NCI-H1694 treated with DMSO at 0.1 percent for 48 hours (cell line): ENCODE measurements at regions not wholly inside any gene's neighbourhood (a gene's known extent, or its start where the extent isn't known, plus 50 kb on each side); places are given as distances from the start of the nearest gene placed in this dataset.

Experiments
- DNase-seq: peaks from one replicate; lab custom pipeline; 2025; lab: John Stamatoyannopoulos, UW

DNA sequence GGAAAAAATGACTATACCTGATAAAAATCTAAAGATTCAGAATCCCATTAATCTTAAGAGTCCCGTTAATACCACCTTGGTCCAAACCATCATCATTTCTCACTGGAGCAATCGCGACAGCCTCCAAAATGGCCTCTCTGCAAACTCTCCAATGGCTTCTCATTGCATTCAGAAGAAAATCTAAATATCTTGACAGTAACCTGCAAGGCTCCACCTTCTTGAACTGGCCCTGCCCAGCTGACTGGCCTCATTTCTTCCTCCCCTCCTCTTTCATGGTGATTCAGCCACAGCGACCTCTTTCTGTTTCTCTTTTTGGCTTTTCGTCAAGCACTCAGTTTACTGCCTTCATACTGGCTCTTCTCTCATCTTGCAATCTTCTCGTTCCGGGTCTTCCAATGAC lies 56.2 kb upstream of the GPRIN3 start:
- DNase-seq, result no peak

DNA sequence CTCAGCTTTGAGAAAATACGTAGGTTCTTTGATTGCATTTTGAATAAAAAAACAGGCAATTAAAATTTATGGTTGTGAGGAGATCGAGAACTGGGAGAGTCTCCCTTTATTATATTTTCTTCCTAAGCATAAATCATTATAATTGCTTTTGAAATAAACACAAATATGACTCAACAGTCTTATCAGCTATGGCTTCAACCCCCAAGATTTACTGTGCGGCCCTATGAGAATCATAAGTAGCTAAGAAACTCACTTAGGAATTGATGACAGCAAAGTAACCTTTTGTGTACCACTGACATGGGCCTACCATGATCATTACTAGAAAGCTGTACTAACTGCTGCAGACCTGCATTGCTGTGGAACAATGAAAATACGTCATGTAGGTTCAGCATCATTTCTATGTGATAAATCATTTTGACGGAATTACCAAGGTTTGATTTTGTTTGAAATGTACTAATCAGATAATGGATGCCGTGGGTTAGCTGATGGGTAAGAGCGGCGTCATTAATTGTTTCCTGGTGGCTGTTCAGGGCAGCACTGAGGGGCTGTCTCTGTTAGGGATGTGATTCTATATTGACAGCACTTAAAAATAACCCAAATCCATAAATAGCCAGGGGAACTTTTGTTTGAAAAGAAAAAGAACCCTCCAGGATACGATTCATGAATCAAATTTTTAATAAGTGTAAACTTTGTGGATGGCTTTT lies 51.5 kb upstream of the GPRIN3 start:
- no peak for DNase-seq

DNA sequence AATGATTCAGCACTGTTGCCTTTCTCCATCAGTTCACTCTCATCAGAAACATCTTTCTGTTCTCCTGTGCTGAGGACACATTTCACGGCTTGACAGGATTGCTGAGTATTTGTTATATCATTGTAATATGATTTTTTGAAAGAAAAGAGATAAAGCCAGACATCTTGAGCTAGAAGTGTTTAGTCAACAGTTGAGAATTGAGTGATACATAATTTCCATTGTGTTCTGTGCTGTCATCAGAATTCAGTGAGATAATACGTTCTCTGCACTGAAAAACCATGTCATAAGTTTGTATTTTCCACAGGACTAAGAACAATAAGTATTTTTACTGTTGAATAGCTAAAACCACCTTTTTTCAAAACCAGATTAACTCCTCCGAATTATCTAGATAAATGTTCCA lies 50.2 kb upstream of the GPRIN3 start:
- no peak for DNase-seq
